ENCODE measurements at regions not wholly inside any gene's neighbourhood (a gene's known extent, or its start where the extent isn't known, plus 50 kb on each side); places are given as distances from the start of the nearest gene placed in this dataset.

- DNase-seq (ENCODE audit: low read depth) = no peak
- H3K4me3 ChIP-seq (ENCODE audit: low read depth, low read length) = no peak overlapping the region
- TF ChIP-seq, protein P1, sequence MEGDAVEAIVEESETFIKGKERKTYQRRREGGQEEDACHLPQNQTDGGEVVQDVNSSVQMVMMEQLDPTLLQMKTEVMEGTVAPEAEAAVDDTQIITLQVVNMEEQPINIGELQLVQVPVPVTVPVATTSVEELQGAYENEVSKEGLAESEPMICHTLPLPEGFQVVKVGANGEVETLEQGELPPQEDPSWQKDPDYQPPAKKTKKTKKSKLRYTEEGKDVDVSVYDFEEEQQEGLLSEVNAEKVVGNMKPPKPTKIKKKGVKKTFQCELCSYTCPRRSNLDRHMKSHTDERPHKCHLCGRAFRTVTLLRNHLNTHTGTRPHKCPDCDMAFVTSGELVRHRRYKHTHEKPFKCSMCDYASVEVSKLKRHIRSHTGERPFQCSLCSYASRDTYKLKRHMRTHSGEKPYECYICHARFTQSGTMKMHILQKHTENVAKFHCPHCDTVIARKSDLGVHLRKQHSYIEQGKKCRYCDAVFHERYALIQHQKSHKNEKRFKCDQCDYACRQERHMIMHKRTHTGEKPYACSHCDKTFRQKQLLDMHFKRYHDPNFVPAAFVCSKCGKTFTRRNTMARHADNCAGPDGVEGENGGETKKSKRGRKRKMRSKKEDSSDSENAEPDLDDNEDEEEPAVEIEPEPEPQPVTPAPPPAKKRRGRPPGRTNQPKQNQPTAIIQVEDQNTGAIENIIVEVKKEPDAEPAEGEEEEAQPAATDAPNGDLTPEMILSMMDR (IDR thresholded peaks at IDR 0.05; ENCODE audit: control insufficient read depth, extremely low read depth, insufficient read depth) = no peak
Measured at GRCh38 chr2:52335727-52336126, 1303.8 kb upstream of the NRXN1 start.

DNA sequence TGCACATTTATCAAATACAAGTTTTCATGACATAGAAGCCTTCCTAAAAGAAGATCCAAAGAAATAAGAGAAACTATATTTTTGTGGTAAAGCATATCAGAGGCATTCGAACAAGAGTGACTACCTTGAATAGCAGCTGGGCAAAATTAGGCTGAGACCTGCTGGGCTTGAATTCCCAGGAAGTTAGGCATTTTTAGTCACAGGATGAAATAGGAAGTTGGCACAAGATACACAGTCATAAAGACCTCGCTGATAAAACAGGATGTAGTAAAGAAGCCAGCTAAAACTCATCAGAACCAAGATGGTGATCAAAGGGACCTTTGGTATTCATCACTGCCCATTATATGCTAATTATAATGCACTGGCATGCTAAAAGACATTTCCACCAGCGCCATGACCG is 1302.3 kb upstream of the NRXN1 start:
- no peak for DNase-seq (ENCODE audit: low read depth)
- TF ChIP-seq, protein P1 (IDR thresholded peaks at IDR 0.05; ENCODE audit: control insufficient read depth, extremely low read depth, insufficient read depth) = no peak
- no peak overlapping the region for H3K4me3 ChIP-seq (ENCODE audit: low read depth, low read length)

- DNase-seq (ENCODE audit: low read depth) = no peak
- H3K4me3 ChIP-seq (ENCODE audit: low read depth, low read length) = no peak overlapping the region
- TF ChIP-seq, protein P1 (IDR thresholded peaks at IDR 0.05; ENCODE audit: control insufficient read depth, extremely low read depth, insufficient read depth) = no peak
Measured at GRCh38 chr2:52327641-52328040, 1295.7 kb upstream of the NRXN1 start.

DNA sequence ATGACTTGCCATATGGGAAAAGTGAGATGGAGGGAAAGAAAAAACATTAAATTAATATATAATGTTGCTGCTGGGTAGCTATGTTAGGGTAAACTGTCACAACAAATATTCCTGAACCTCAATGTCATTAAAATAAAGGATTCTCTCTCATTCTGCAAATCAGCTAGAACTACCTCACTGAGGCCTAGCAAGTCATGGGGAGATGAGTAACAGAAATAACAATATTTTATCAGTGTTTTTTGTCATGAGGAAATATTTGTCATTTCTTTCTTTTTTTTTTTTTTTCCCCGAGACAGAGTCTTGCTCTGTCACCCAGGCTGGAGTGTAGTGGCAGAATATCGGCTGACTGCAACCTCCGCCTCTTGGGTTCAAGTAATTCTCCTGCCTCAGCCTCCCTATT is 1282.3 kb upstream of the NRXN1 start:
- TF ChIP-seq, protein P1 (IDR thresholded peaks at IDR 0.05; ENCODE audit: control insufficient read depth, extremely low read depth, insufficient read depth) = no peak
- DNase-seq (ENCODE audit: low read depth) = no peak
- H3K4me3 ChIP-seq (ENCODE audit: low read depth, low read length) = no peak overlapping the region

- H3K4me3 ChIP-seq (ENCODE audit: low read depth, low read length) = no peak overlapping the region
- TF ChIP-seq, protein P1 (IDR thresholded peaks at IDR 0.05; ENCODE audit: control insufficient read depth, extremely low read depth, insufficient read depth) = no peak
- DNase-seq (ENCODE audit: low read depth) = no peak
Measured at GRCh38 chr2:52312486-52312885, 1280.6 kb upstream of the NRXN1 start.

DNA sequence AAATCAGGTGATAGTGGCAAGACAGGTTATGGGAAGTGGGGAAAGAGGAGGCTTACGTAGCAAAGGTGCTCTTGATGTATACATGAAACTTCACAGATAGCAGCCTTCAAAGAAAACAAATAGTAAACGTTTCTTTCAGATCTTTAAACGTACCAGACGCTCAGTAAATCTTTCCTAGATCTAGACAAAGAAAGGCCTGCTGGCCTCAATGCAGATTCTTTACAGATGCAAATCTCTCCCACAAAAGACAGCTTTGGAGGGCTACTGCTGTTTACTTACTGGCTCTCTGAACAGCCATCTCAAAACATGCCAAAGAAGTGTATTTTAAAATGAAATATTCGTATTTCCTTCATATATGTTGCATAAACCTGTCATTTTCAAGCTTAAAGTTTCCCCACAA is 1279.9 kb upstream of the NRXN1 start:
- TF ChIP-seq, protein P1 (IDR thresholded peaks at IDR 0.05; ENCODE audit: control insufficient read depth, extremely low read depth, insufficient read depth) = no peak
- no peak for DNase-seq (ENCODE audit: low read depth)
- no peak overlapping the region for H3K4me3 ChIP-seq (ENCODE audit: low read depth, low read length)

DNA sequence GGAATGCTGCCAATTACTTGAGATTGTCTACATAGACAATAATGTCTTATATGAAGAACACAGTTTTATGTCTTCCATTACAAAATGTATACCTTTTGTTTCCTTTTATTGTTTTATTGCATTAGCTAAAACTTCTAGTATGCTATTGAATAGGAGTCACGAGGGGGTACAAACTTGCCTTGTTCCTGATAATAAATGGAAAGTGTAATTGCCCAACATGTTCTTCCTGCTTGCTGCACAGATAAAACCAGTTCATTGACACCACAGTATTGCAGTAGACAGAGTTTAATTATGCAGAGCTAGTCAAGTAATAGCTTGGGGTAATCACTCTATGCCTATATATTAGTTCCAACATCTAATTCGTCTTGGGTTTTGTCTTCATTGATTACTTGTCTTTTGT is 1276.2 kb upstream of the NRXN1 start:
- no peak overlapping the region for H3K4me3 ChIP-seq (ENCODE audit: low read depth, low read length)
- TF ChIP-seq, protein P1 (IDR thresholded peaks at IDR 0.05; ENCODE audit: control insufficient read depth, extremely low read depth, insufficient read depth) = no peak
- no peak for DNase-seq (ENCODE audit: low read depth)

Data from LNCaP clone FGC (cell line).